SK-N-SH treated with all-trans-retinoic acid at 6 μM for 48 hours (cell line): ENCODE measurements at regions not wholly inside any gene's neighbourhood (a gene's known extent, or its start where the extent isn't known, plus 50 kb on each side); places are given as distances from the start of the nearest gene placed in this dataset.

Experiments
- ATAC-seq: fragments of 200-7000 bp; cut with Tn5 transposase; 3 replicates; pipeline ENCODE4 v1.9.1; 2020; ENCODE audit warnings: mild to moderate bottlenecking, moderate library complexity
- ARNTL ChIP-seq: fragments of 450-650 bp; formaldehyde crosslinking; IDR thresholded peaks from 2 replicates; pipeline ENCODE4 v1.5.0; 2020; ENCODE audit warnings: low read depth, mild to moderate bottlenecking, moderate library complexity, borderline replicate concordance
- BACH2 ChIP-seq: fragments of 250-450 bp; sonication (Bioruptor Pico); IDR thresholded peaks from 2 replicates; pipeline ENCODE4 v1.9.0; 2021; ENCODE audit warnings: mild to moderate bottlenecking, borderline replicate concordance
- CSDC2 ChIP-seq: fragments of 250-450 bp; sonication (Bioruptor Pico); IDR thresholded peaks from 2 replicates; pipeline ENCODE4 v1.5.0; 2020; ENCODE audit warnings: mild to moderate bottlenecking, moderate library complexity
- ESRRG ChIP-seq: fragments of 250-450 bp; sonication (Bioruptor Pico); IDR thresholded peaks from 2 replicates; pipeline ENCODE4 v1.6.1; 2021; ENCODE audit warnings: mild to moderate bottlenecking
- GLIS3 ChIP-seq: fragments of 250-450 bp; sonication (Bioruptor Pico); IDR thresholded peaks from 2 replicates; pipeline ENCODE4 v1.5.0; 2020; ENCODE audit warnings: mild to moderate bottlenecking, moderate library complexity
- ISL1 ChIP-seq: fragments of 250-450 bp; sonication (Bioruptor Pico); IDR thresholded peaks from 2 replicates; pipeline ENCODE4 v2.1.2; 2022; ENCODE audit warnings: mild to moderate bottlenecking, moderate library complexity
- OSR1 ChIP-seq: fragments of 250-450 bp; sonication (Bioruptor Pico); IDR thresholded peaks from 2 replicates; pipeline ENCODE4 v1.8.0; 2022; ENCODE audit warnings: moderate library complexity, mild to moderate bottlenecking, inconsistent platforms
- PPARA ChIP-seq: fragments of 250-450 bp; sonication (Bioruptor Pico); IDR thresholded peaks from 2 replicates; pipeline ENCODE4 v1.5.0; 2020; ENCODE audit warnings: mild to moderate bottlenecking, borderline replicate concordance
- RARB ChIP-seq: fragments of 250-450 bp; sonication (Bioruptor Pico); IDR thresholded peaks from 2 replicates; pipeline ENCODE4 v1.8.0; 2021; ENCODE audit warnings: mild to moderate bottlenecking, moderate library complexity
- SNAI2 ChIP-seq: fragments of 250-450 bp; sonication (Bioruptor Pico); IDR thresholded peaks from 2 replicates; pipeline ENCODE4 v1.5.0; 2020; ENCODE audit warnings: mild to moderate bottlenecking, moderate library complexity
- TCF4 ChIP-seq: fragments of 250-450 bp; sonication (Bioruptor Pico); IDR thresholded peaks from 2 replicates; pipeline ENCODE4 v1.8.0; 2021; ENCODE audit warnings: mild to moderate bottlenecking, moderate library complexity, borderline replicate concordance
- TOX ChIP-seq: fragments of 250-450 bp; sonication (Bioruptor Pico); IDR thresholded peaks from 2 replicates; pipeline ENCODE4 v1.8.0; 2021; ENCODE audit warnings: mild to moderate bottlenecking, moderate library complexity, borderline replicate concordance
- ZC3H10 ChIP-seq: fragments of 250-450 bp; sonication (Bioruptor Pico); IDR thresholded peaks from 2 replicates; pipeline ENCODE4 v1.5.1; 2021; ENCODE audit warnings: mild to moderate bottlenecking, moderate library complexity
- ZFP3 ChIP-seq: fragments of 250-450 bp; sonication (Bioruptor Pico); IDR thresholded peaks from 2 replicates; pipeline ENCODE4 v1.5.0; 2020; ENCODE audit warnings: mild to moderate bottlenecking, moderate library complexity
- ZFP30 ChIP-seq: fragments of 450-650 bp; formaldehyde crosslinking; IDR thresholded peaks from 2 replicates; pipeline ENCODE4 v1.5.0; 2022; ENCODE audit warnings: mild to moderate bottlenecking, moderate library complexity
- ZNF565 ChIP-seq: fragments of 450-650 bp; formaldehyde crosslinking; conservative IDR thresholded peaks from 2 replicates; pipeline ENCODE4 v1.5.0; 2020; ENCODE audit warnings: low read depth, mild to moderate bottlenecking, moderate library complexity
- ZNF70 ChIP-seq: fragments of 450-650 bp; formaldehyde crosslinking; IDR thresholded peaks from 2 replicates; pipeline ENCODE4 v1.5.0; 2020; ENCODE audit warnings: mild to moderate bottlenecking, moderate library complexity
- ZNF8 ChIP-seq: fragments of 450-650 bp; formaldehyde crosslinking; IDR thresholded peaks from 2 replicates; pipeline ENCODE4 v1.5.0; 2020; ENCODE audit warnings: mild to moderate bottlenecking, moderate library complexity
- TF ChIP-seq, protein P1 (sequence below): fragments of 250-450 bp; sonication (Bioruptor Pico); IDR thresholded peaks from 2 replicates; pipeline ENCODE4 v1.5.0; 2020; ENCODE audit warnings: mild to moderate bottlenecking, moderate library complexity
- TF ChIP-seq, protein P2 (sequence below): fragments of 250-450 bp; sonication (Bioruptor Pico); IDR thresholded peaks from 2 replicates; pipeline ENCODE4 v1.8.0; 2020; ENCODE audit warnings: mild to moderate bottlenecking, moderate library complexity, borderline replicate concordance
- TF ChIP-seq, protein P3 (sequence below): fragments of 250-450 bp; sonication (Bioruptor Pico); IDR thresholded peaks from 2 replicates; pipeline ENCODE4 v1.8.0; 2021; ENCODE audit warnings: low read depth, mild to moderate bottlenecking, moderate library complexity, borderline replicate concordance
- TF ChIP-seq, protein P4 (sequence below): fragments of 250-450 bp; sonication (Bioruptor Pico); IDR thresholded peaks from 2 replicates; pipeline ENCODE4 v1.5.1; 2021; ENCODE audit warnings: mild to moderate bottlenecking, moderate library complexity

DNA sequence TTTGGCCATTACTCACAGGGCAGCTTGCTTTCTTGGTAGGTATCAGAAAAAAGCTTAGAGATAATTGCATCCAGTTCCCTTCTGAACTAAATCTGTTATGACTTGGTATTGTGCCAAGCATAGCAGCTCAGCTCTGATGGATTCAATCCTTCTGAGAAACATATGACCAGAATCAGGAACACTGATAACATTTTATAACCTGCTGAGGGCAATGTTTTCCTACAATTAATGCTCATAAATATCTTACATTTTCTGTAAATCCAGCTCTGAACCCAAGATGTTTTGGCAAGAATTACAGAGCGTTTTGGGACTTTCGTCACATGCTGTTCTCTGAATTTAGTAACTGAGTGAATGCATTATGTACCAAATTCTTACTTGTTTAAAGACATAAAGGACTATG, 167.8 kb downstream of the KIF20B start (continued):
- no peak for TF ChIP-seq ZNF70 (CRISPR knock-in tag)
- TF ChIP-seq ZNF8 (CRISPR knock-in tag), result no peak
- TF ChIP-seq, all 23 proteins: peak for 0

DNA sequence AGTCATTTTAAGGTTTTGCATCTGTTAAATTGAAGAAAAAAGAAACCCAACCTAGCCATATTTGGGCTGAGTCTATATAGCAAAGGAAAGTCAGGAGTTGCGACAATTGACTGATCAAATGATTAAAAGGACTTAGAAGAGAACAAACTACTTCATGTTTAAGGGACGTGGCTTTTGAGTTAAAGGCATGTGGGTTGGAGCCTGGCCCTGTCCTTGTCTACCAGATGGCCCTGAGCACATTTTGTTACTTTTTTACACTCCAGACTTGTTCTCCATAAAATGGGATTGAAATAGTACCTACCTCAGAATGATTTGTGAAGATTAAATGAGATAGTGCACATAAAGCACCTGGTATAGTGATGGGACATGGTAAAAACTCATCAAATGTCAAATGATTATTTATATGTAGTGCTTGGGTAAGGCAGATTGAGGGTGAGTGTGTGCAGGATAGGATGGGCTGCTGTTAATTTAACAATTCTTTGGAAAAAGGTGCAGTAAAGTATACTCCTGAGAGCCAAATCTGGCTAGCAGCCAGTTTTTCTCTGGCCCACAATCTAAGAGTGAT, 168.3 kb downstream of the KIF20B start:
- ATAC-seq, result no peak
- no peak for TF ChIP-seq TCF4 (CRISPR knock-in tag)
- TF ChIP-seq ZNF70 (CRISPR knock-in tag), result no peak
- TF ChIP-seq ISL1 (CRISPR knock-in tag), result no peak
- TF ChIP-seq GLIS3, result no peak
- TF ChIP-seq, protein P1, sequence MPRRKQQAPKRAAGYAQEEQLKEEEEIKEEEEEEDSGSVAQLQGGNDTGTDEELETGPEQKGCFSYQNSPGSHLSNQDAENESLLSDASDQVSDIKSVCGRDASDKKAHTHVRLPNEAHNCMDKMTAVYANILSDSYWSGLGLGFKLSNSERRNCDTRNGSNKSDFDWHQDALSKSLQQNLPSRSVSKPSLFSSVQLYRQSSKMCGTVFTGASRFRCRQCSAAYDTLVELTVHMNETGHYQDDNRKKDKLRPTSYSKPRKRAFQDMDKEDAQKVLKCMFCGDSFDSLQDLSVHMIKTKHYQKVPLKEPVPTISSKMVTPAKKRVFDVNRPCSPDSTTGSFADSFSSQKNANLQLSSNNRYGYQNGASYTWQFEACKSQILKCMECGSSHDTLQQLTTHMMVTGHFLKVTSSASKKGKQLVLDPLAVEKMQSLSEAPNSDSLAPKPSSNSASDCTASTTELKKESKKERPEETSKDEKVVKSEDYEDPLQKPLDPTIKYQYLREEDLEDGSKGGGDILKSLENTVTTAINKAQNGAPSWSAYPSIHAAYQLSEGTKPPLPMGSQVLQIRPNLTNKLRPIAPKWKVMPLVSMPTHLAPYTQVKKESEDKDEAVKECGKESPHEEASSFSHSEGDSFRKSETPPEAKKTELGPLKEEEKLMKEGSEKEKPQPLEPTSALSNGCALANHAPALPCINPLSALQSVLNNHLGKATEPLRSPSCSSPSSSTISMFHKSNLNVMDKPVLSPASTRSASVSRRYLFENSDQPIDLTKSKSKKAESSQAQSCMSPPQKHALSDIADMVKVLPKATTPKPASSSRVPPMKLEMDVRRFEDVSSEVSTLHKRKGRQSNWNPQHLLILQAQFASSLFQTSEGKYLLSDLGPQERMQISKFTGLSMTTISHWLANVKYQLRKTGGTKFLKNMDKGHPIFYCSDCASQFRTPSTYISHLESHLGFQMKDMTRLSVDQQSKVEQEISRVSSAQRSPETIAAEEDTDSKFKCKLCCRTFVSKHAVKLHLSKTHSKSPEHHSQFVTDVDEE (CRISPR knock-in tag), result no peak
- TF ChIP-seq, protein P2, sequence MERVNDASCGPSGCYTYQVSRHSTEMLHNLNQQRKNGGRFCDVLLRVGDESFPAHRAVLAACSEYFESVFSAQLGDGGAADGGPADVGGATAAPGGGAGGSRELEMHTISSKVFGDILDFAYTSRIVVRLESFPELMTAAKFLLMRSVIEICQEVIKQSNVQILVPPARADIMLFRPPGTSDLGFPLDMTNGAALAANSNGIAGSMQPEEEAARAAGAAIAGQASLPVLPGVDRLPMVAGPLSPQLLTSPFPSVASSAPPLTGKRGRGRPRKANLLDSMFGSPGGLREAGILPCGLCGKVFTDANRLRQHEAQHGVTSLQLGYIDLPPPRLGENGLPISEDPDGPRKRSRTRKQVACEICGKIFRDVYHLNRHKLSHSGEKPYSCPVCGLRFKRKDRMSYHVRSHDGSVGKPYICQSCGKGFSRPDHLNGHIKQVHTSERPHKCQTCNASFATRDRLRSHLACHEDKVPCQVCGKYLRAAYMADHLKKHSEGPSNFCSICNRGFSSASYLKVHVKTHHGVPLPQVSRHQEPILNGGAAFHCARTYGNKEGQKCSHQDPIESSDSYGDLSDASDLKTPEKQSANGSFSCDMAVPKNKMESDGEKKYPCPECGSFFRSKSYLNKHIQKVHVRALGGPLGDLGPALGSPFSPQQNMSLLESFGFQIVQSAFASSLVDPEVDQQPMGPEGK (CRISPR knock-in tag), result no peak
- TF ChIP-seq ZFP3 (CRISPR knock-in tag), result no peak
- TF ChIP-seq OSR1, result no peak
- TF ChIP-seq ZNF565, result no peak
- no peak for TF ChIP-seq ESRRG (CRISPR knock-in tag)
- TF ChIP-seq ZFP30 (CRISPR knock-in tag), result no peak
- no peak for TF ChIP-seq ZNF8 (CRISPR knock-in tag)
- TF ChIP-seq CSDC2 (CRISPR knock-in tag), result no peak
- TF ChIP-seq, protein P3, sequence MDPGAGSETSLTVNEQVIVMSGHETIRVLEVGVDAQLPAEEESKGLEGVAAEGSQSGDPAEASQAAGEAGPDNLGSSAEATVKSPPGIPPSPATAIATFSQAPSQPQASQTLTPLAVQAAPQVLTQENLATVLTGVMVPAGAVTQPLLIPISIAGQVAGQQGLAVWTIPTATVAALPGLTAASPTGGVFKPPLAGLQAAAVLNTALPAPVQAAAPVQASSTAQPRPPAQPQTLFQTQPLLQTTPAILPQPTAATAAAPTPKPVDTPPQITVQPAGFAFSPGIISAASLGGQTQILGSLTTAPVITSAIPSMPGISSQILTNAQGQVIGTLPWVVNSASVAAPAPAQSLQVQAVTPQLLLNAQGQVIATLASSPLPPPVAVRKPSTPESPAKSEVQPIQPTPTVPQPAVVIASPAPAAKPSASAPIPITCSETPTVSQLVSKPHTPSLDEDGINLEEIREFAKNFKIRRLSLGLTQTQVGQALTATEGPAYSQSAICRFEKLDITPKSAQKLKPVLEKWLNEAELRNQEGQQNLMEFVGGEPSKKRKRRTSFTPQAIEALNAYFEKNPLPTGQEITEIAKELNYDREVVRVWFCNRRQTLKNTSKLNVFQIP (CRISPR knock-in tag), result no peak
- TF ChIP-seq, protein P4, sequence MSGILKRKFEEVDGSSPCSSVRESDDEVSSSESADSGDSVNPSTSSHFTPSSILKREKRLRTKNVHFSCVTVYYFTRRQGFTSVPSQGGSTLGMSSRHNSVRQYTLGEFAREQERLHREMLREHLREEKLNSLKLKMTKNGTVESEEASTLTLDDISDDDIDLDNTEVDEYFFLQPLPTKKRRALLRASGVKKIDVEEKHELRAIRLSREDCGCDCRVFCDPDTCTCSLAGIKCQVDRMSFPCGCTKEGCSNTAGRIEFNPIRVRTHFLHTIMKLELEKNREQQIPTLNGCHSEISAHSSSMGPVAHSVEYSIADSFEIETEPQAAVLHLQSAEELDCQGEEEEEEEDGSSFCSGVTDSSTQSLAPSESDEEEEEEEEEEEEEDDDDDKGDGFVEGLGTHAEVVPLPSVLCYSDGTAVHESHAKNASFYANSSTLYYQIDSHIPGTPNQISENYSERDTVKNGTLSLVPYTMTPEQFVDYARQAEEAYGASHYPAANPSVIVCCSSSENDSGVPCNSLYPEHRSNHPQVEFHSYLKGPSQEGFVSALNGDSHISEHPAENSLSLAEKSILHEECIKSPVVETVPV, result no peak
- no peak for TF ChIP-seq RARB
- TF ChIP-seq ARNTL, result no peak
- TF ChIP-seq PPARA (CRISPR knock-in tag), result no peak
- no peak for TF ChIP-seq TOX (CRISPR knock-in tag)
- TF ChIP-seq BACH2 (CRISPR knock-in tag), result no peak
- TF ChIP-seq, all 23 proteins: peak for 0

DNA sequence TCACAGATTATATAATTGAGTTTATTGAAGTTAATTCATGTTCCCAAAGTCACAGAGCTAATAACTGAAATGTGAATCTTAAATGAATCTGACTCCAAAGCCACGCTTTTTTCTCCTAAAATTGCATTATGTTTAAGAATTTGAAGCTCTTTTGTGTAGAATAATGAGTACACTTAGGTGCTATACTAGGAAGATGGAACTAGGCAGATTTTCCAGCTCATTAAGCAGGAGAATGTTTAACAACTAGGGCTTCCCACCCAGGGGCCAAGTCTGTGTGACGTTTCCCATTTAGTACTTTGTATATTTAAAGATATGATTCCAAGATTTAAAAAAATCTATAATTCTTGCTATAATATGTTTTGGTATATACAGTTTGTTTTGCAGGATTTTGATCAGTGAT, 169.5 kb downstream of the KIF20B start:
- ATAC-seq, result no peak
- TF ChIP-seq PPARA (CRISPR knock-in tag) (no peak), ZNF565 (no peak), SNAI2 (CRISPR knock-in tag) (no peak), ZC3H10 (CRISPR knock-in tag) (no peak), TCF4 (CRISPR knock-in tag) (no peak), ISL1 (CRISPR knock-in tag) (no peak), RARB (no peak), TOX (CRISPR knock-in tag) (no peak), CSDC2 (CRISPR knock-in tag) (no peak), ZNF70 (CRISPR knock-in tag) (no peak), ESRRG (CRISPR knock-in tag) (no peak), BACH2 (CRISPR knock-in tag) (no peak), OSR1 (no peak)
- TF ChIP-seq, protein P2 (CRISPR knock-in tag), result no peak
- TF ChIP-seq, protein P1 (CRISPR knock-in tag), result no peak
- TF ChIP-seq, protein P3 (CRISPR knock-in tag), result no peak
